Gastrocnemius medialis (tissue), 4 donors: ENCODE measurements at regions not wholly inside any gene's neighbourhood (a gene's known extent, or its start where the extent isn't known, plus 50 kb on each side); places are given as distances from the start of the nearest gene placed in this dataset.

Experiments
- ATAC-seq, 2 donors: fragments of 150-250 bp; one replicate each; pipeline ENCODE4 v1.9.1; 2016
- DNase-seq, 2 donors: peaks; one replicate each; pipeline ENCODE4 v3.0.0-alpha.2; 2019
- H3K27ac ChIP-seq, 4 donors: fragments of 200-600 bp; sonication (generic); 1 replicate in 1 of 4; 2 replicates in 3 of 4; pipeline ENCODE4 v1.5.1; 2016 to 2018; ENCODE audit warnings: mild to moderate bottlenecking in 2 of 4, moderate library complexity in 1 of 4
- H3K27me3 ChIP-seq, 3 donors: fragments of 200-600 bp; sonication (generic) in 2 of 3; 1 replicate in 1 of 3; 2 replicates in 2 of 3; pipeline versions ENCODE4 v1.5.1 to v1.6.0; 2016 to 2019; ENCODE audit warnings: mild to moderate bottlenecking in 1 of 3, moderate library complexity in 1 of 3
- H3K36me3 ChIP-seq, 2 donors: fragments of 200-600 bp; sonication (generic) in 1 of 2; one replicate each; pipeline ENCODE4 v1.5.1; 2017 to 2018
- H3K4me1 ChIP-seq, 2 donors: fragments of 200-600 bp; sonication (generic) in 1 of 2; one replicate each; pipeline ENCODE4 v1.5.1; 2016 to 2017; ENCODE audit warnings: mild to moderate bottlenecking in 2 of 2
- H3K4me3 ChIP-seq, 4 donors: fragments of 200-600 bp; sonication (generic) in 3 of 4; 1 replicate in 1 of 4; 2 replicates in 3 of 4; pipeline ENCODE4 v1.5.1; 2016 to 2019; ENCODE audit warnings: mild to moderate bottlenecking in 2 of 4
- H3K9me3 ChIP-seq, 3 donors: fragments of 200-600 bp; sonication (generic) in 2 of 3; 1 replicate in 1 of 3; 2 replicates in 2 of 3; pipeline ENCODE4 v1.5.1; 2016 to 2019
- CTCF ChIP-seq, 5 experiments: fragments of 450-650 bp in 3 of 5; fragments of 200-600 bp in 2 of 5; sonication (generic) in 2 of 5; IDR thresholded peaks in 4 of 5; conservative IDR thresholded peaks in 1 of 5; 1 replicate in 4 of 5; 2 replicates in 1 of 5; pipeline ENCODE4 v1.5.1; 2016 to 2019; ENCODE audit warnings: antibody characterized with exemption in 5 of 5, mild to moderate bottlenecking in 3 of 5, moderate library complexity in 3 of 5
- POLR2A ChIP-seq, 2 donors: fragments of 450-650 bp; IDR thresholded peaks; one replicate each; pipeline ENCODE4 v1.6.1; 2017; ENCODE audit warnings: antibody characterized with exemption in 2 of 2, mild to moderate bottlenecking in 2 of 2, moderate library complexity in 2 of 2
- in situ Hi-C, 4 donors: fragments of 200-750 bp; cut with MboI; loops; one replicate each; pipeline versions ENCODE4 v1.15.0 to v1.8.0; 2017; ENCODE audit warnings: low sequenced_read_pairs in 4 of 4
- intact Hi-C: fragments of 100-400 bp; cut with DNase I; formaldehyde crosslinking; loops from one replicate; pipeline ENCODE4 v1.15.1; 2023; ENCODE audit warnings: low total_unique reads

GRCh38 chr11:103584720-103585119 is 451.7 kb upstream of the DDI1 start:
- DNase-seq (no peak), ATAC-seq (no peak)
- intact Hi-C loops (loop anchor here (5.0 kb wide), 1 partner anchor 47 kb away; no protein-coding TSS in a partner anchor), in situ Hi-C loops (loop anchor here in 1 of 4 donors (5.0 to 25.0 kb wide), 2 partner anchors 37 to 247 kb away; no protein-coding TSS in a partner anchor)
- no peak overlapping the region for H3K4me3 ChIP-seq
- no peaks in the 10 kb centered on the region for H3K36me3 ChIP-seq
- H3K27ac ChIP-seq = no peak overlapping the region
- H3K4me1 ChIP-seq = peaks cover 24% of the 10 kb centered on the region in 2 donors
- no peaks in the 10 kb centered on the region for H3K9me3 ChIP-seq
- no peaks in the 10 kb centered on the region for H3K27me3 ChIP-seq
- TF ChIP-seq POLR2A (IDR thresholded peaks at IDR 0.05) = no peak
- TF ChIP-seq CTCF (IDR thresholded peaks at IDR 0.05 in 4 of 5, conservative IDR thresholded peaks at IDR 0.05 in 1 of 5) = no peak

DNA sequence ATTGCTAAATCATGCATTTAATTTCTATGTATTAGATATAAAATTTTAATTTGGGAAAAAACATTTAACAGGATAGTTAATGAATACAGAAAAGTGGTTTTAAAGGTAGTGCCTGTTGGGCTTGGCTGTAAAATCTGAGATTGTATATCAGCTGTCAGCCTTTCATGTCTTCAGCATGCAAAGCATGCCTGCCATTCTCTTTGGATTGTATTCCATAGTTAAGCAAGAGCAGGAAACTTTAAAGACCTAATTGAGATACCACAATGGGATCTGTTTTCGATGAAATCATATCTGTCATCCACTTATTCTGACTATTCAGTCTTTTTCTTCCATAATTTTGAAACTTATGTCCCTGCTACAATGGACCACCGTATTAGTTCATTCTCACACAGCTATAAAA is 451.0 kb upstream of the DDI1 start:
- intact Hi-C loops = loop anchor here (5.0 kb wide), 1 partner anchor 48 kb away; no protein-coding TSS in a partner anchor
- Histone ChIP-seq H3K27me3 (no peaks in the 10 kb centered on the region), H3K9me3 (no peaks in the 10 kb centered on the region), H3K4me3 (no peak overlapping the region), H3K36me3 (no peaks in the 10 kb centered on the region), H3K27ac (no peak overlapping the region), H3K4me1 (peaks cover 24% of the 10 kb centered on the region in 2 donors)
- DNase-seq (no peak), ATAC-seq (no peak)
- TF ChIP-seq CTCF (IDR thresholded peaks at IDR 0.05 in 4 of 5, conservative IDR thresholded peaks at IDR 0.05 in 1 of 5) (no peak), POLR2A (IDR thresholded peaks at IDR 0.05) (no peak)
- in situ Hi-C loops = loop anchor here in 1 of 4 donors (5.0 to 25.0 kb wide), 2 partner anchors 38 to 248 kb away; no protein-coding TSS in a partner anchor

DNA sequence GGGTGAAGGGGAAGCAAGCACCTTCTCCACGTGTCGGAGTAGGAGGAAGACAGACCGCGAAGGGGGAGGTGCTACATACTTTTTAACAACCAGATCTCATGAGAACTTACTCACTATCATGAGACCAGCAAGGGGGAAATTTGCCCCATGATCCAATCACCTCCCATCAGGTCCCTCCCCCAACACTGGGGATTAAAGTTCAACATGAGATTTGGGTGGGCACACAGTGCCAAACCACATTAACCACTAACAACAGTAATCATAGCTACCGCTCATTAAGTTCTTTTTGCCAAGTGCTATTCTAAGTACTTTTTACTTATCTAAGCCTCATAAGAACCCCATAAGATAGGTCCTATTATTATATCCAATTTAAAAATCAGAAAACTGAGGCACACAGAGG is 450.5 kb upstream of the DDI1 start:
- Histone ChIP-seq H3K4me3 (no peak overlapping the region), H3K36me3 (no peaks in the 10 kb centered on the region), H3K4me1 (peaks cover 24% of the 10 kb centered on the region in 2 donors), H3K27me3 (no peaks in the 10 kb centered on the region), H3K27ac (peak overlapping the region; percentile 33 to 73 (median 38)), H3K9me3 (no peaks in the 10 kb centered on the region)
- intact Hi-C loops = loop anchor here (5.0 kb wide), 1 partner anchor 49 kb away; no protein-coding TSS in a partner anchor
- TF ChIP-seq POLR2A (IDR thresholded peaks at IDR 0.05) (no peak), CTCF (IDR thresholded peaks at IDR 0.05 in 4 of 5, conservative IDR thresholded peaks at IDR 0.05 in 1 of 5) (no peak)
- in situ Hi-C loops = loop anchor here in 1 of 4 donors (5.0 to 25.0 kb wide), 2 partner anchors 39 to 249 kb away; no protein-coding TSS in a partner anchor
- DNase-seq (peak in 1 of 2 donors; percentile 18), ATAC-seq (peak; percentile 23 to 48)

DNA sequence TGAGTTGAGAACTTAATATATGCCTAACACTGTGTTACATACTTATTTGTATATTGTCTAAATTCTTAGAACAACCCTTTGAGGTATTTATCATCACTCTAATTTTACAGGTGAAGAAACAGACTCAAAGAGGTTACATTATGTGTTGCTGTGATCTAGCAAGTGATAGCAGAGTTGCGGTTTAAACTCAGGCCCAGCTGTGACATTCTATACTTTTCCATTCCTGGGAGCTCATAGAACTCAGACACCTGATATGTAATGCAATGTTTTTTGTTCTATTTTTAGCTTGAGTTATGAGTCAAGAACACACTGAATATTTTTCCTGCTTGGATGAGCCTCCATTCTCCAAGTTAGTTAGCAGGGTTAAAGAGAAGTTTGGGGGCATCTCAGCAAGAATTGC is 449.7 kb upstream of the DDI1 start:
- peak overlapping the region; percentile 33 to 73 (median 54) for H3K27ac ChIP-seq
- ATAC-seq (peak; percentile 95 to 96), DNase-seq (peak; percentile 30 to 32)
- H3K9me3 ChIP-seq = no peaks in the 10 kb centered on the region
- H3K36me3 ChIP-seq = no peaks in the 10 kb centered on the region
- in situ Hi-C loops = loop anchor here in 1 of 4 donors (5.0 to 25.0 kb wide), 2 partner anchors 39 to 249 kb away; no protein-coding TSS in a partner anchor
- TF ChIP-seq CTCF (IDR thresholded peaks at IDR 0.05 in 4 of 5, conservative IDR thresholded peaks at IDR 0.05 in 1 of 5) (no peak), POLR2A (IDR thresholded peaks at IDR 0.05) (no peak)
- intact Hi-C loops = loop anchor here (5.0 kb wide), 1 partner anchor 49 kb away; no protein-coding TSS in a partner anchor
- H3K4me3 ChIP-seq = no peak overlapping the region
- peaks cover 24% of the 10 kb centered on the region in 2 donors for H3K4me1 ChIP-seq
- H3K27me3 ChIP-seq = no peaks in the 10 kb centered on the region
